CD14-positive monocyte (primary cell): ENCODE measurements at regions not wholly inside any gene's neighbourhood (a gene's known extent, or its start where the extent isn't known, plus 50 kb on each side); places are given as distances from the start of the nearest gene placed in this dataset.

Source experiments
- DNase-seq, 3 donors: peaks; one replicate each; pipeline ENCODE4 v3.0.0-alpha.2; 2011 to 2022
- H2AFZ ChIP-seq: 2 replicates; pipeline ENCODE4 v1.6.0; 2012; ENCODE audit warnings: mild to moderate bottlenecking, low read depth, low read length, inconsistent platforms; ENCODE audit not compliant: insufficient read depth, poor library complexity, severe bottlenecking
- H3K27ac ChIP-seq, 2 donors: 1 replicate in 1 of 2; 2 replicates in 1 of 2; pipeline ENCODE4 v1.5.1; 2012 to 2013; ENCODE audit warnings: low read length in 2 of 2, control low read depth in 1 of 2, inconsistent platforms in 1 of 2, low read depth in 1 of 2, mild to moderate bottlenecking in 1 of 2
- H3K27me3 ChIP-seq, 2 donors: one replicate each; pipeline versions ENCODE4 v1.6.0 to v1.6.1; 2011 to 2013; ENCODE audit warnings: low read length in 2 of 2; ENCODE audit not compliant: control insufficient read depth in 2 of 2, insufficient read depth in 2 of 2
- H3K36me3 ChIP-seq, 2 donors: replicated peaks in 1 of 2; 1 replicate in 1 of 2; 2 replicates in 1 of 2; pipeline versions ENCODE4 v1.5.1 to v1.6.1; 2012 to 2013; ENCODE audit warnings: low read length in 2 of 2, control low read depth in 1 of 2, inconsistent platforms in 1 of 2, mild to moderate bottlenecking in 1 of 2; ENCODE audit not compliant: insufficient read depth in 2 of 2, control insufficient read depth in 1 of 2
- H3K4me1 ChIP-seq, 2 donors: 1 replicate in 1 of 2; 2 replicates in 1 of 2; pipeline versions ENCODE4 v1.5.1 to v1.6.1; 2012 to 2013; ENCODE audit warnings: low read length in 2 of 2, control low read depth in 1 of 2, inconsistent platforms in 1 of 2, mild to moderate bottlenecking in 1 of 2, moderate library complexity in 1 of 2; ENCODE audit not compliant: insufficient read depth in 2 of 2, control insufficient read depth in 1 of 2
- H3K4me2 ChIP-seq: replicated peaks from 2 replicates; pipeline ENCODE3; 2012; ENCODE audit warnings: low read length, moderate library complexity, mild to moderate bottlenecking; ENCODE audit not compliant: poor library complexity, severe bottlenecking; ENCODE audit errors: extremely low read depth
- H3K4me3 ChIP-seq, 3 experiments: fragments of 200-600 bp in 1 of 3; sonication (generic) in 1 of 3; replicated peaks in 1 of 3; 1 replicate in 2 of 3; 2 replicates in 1 of 3; pipeline ENCODE4 v1.5.1; 2011 to 2013; ENCODE audit warnings: low read length in 3 of 3, mild to moderate bottlenecking in 3 of 3, control low read depth in 2 of 3, low read depth in 2 of 3, inconsistent platforms in 1 of 3, moderate library complexity in 1 of 3
- H3K79me2 ChIP-seq: 2 replicates; pipeline ENCODE4 v1.6.0; 2012; ENCODE audit warnings: mild to moderate bottlenecking, control low read depth, inconsistent platforms, low read length, moderate library complexity; ENCODE audit not compliant: insufficient read depth
- H3K9ac ChIP-seq: 2 replicates; pipeline ENCODE4 v1.6.0; 2017; ENCODE audit warnings: low read length, mild to moderate bottlenecking; ENCODE audit not compliant: insufficient read depth, poor library complexity, severe bottlenecking
- H3K9me3 ChIP-seq, 2 donors: replicated peaks in 1 of 2; 1 replicate in 1 of 2; 2 replicates in 1 of 2; pipeline versions ENCODE4 v1.5.1 to v1.6.1; 2012 to 2013; ENCODE audit warnings: low read length in 2 of 2, control low read depth in 1 of 2; ENCODE audit not compliant: control insufficient read depth in 1 of 2, insufficient read depth in 1 of 2
- H4K20me1 ChIP-seq: 2 replicates; pipeline ENCODE4 v1.6.0; 2012; ENCODE audit warnings: mild to moderate bottlenecking, low read length, control low read depth, moderate library complexity; ENCODE audit not compliant: insufficient read depth
- H3K27ac Mint-ChIP-seq, 7 donors: one replicate each; pipeline ENCODE4 v1.8.0; 2020; ENCODE audit warnings: mild to moderate bottlenecking in 7 of 7, mixed read lengths in 7 of 7, moderate library complexity in 6 of 7, inconsistent platforms in 2 of 7
- H3K27me3 Mint-ChIP-seq, 3 donors: one replicate each; pipeline ENCODE4 v1.8.0; 2021 to 2022; ENCODE audit warnings: low read depth in 3 of 3, mild to moderate bottlenecking in 3 of 3, mixed read lengths in 3 of 3, moderate library complexity in 3 of 3, inconsistent platforms in 1 of 3
- H3K36me3 Mint-ChIP-seq, 2 donors: one replicate each; pipeline ENCODE4 v1.8.0; 2020; ENCODE audit warnings: mixed read lengths in 2 of 2, inconsistent platforms in 1 of 2, mild to moderate bottlenecking in 1 of 2
- H3K4me1 Mint-ChIP-seq: one replicate; pipeline ENCODE4 v1.8.0; 2020; ENCODE audit warnings: mild to moderate bottlenecking, mixed read lengths
- H3K4me3 Mint-ChIP-seq, 2 donors: one replicate each; pipeline ENCODE4 v1.8.0; 2020; ENCODE audit warnings: mild to moderate bottlenecking in 2 of 2, mixed read lengths in 2 of 2, moderate library complexity in 1 of 2
- H3K9me3 Mint-ChIP-seq, 7 donors: one replicate each; pipeline ENCODE4 v1.8.0; 2020 to 2022; ENCODE audit warnings: mixed read lengths in 7 of 7, mild to moderate bottlenecking in 6 of 7, moderate library complexity in 6 of 7, inconsistent platforms in 2 of 7
- CTCF ChIP-seq: fragments of 200-600 bp; IDR thresholded peaks from one replicate; pipeline ENCODE4 v1.8.0; 2022; ENCODE audit warnings: antibody characterized with exemption, mild to moderate bottlenecking
- WGBS: methylation state at CpG from one replicate; pipeline ENCODE4 v1.1.5; 2013; ENCODE audit warnings: missing lambda C conversion rate; ENCODE audit not compliant: insufficient coverage; 5-methylcytosine and 5-hydroxymethylcytosine counted together
- intact Hi-C, 2 donors: fragments of 100-400 bp; cut with micrococcal nuclease; formaldehyde crosslinking; loops; one replicate each; pipeline versions ENCODE4 v1.15.0 to v1.15.1; 2023

GRCh38 chr5:175163586-175164275, 280.3 kb downstream of the DRD1 start:
- no peak overlapping the region for H3K27ac Mint-ChIP-seq
- H2AFZ ChIP-seq = no peak overlapping the region
- no peaks in the 10 kb centered on the region for H3K27me3 ChIP-seq
- intact Hi-C loops = no loop called here
- H3K4me1 ChIP-seq = no peaks in the 10 kb centered on the region
- H3K27ac ChIP-seq = no peak overlapping the region
- no peak overlapping the region for H3K9ac ChIP-seq
- no peaks in the 10 kb centered on the region for H3K79me2 ChIP-seq
- TF ChIP-seq CTCF = no peak
- no peak overlapping the region for H3K4me3 Mint-ChIP-seq
- H3K4me3 ChIP-seq = no peak overlapping the region
- H3K4me1 Mint-ChIP-seq = no peaks in the 10 kb centered on the region
- H3K36me3 Mint-ChIP-seq = no peaks in the 10 kb centered on the region
- H3K27me3 Mint-ChIP-seq = peaks cover 0 to 6% (median 1%) of the 10 kb centered on the region in 3 donors
- peaks cover 0 to 3% (median 0%) of the 10 kb centered on the region in 7 donors for H3K9me3 Mint-ChIP-seq
- H4K20me1 ChIP-seq = no peaks in the 10 kb centered on the region
- no peaks in the 10 kb centered on the region for H3K9me3 ChIP-seq
- H3K4me2 ChIP-seq = no peak overlapping the region
- H3K36me3 ChIP-seq = no peaks in the 10 kb centered on the region
- 90% methylated on average over 2 of the region's 10 CpGs for WGBS
- DNase-seq = no peak

GRCh38 chr5:175162036-175162435, 281.9 kb downstream of the DRD1 start:
- no peak for TF ChIP-seq CTCF
- Histone ChIP-seq H4K20me1 (no peaks in the 10 kb centered on the region), H3K4me2 (no peak overlapping the region), H3K4me1 (no peaks in the 10 kb centered on the region), H3K27me3 (no peaks in the 10 kb centered on the region), H3K27ac (no peak overlapping the region), H3K79me2 (no peaks in the 10 kb centered on the region), H3K9ac (no peak overlapping the region), H3K9me3 (no peaks in the 10 kb centered on the region), H2AFZ (no peak overlapping the region), H3K36me3 (no peaks in the 10 kb centered on the region), H3K4me3 (no peak overlapping the region)
- no peak overlapping the region for H3K27ac Mint-ChIP-seq
- H3K36me3 Mint-ChIP-seq = no peaks in the 10 kb centered on the region
- no peak for DNase-seq
- H3K4me3 Mint-ChIP-seq = no peak overlapping the region
- peaks cover 0 to 6% (median 3%) of the 10 kb centered on the region in 3 donors for H3K27me3 Mint-ChIP-seq
- peaks cover 0 to 3% (median 0%) of the 10 kb centered on the region in 7 donors for H3K9me3 Mint-ChIP-seq
- no peaks in the 10 kb centered on the region for H3K4me1 Mint-ChIP-seq
- 93% methylated on average over 3 of the region's 6 CpGs for WGBS
- intact Hi-C loops = no loop called here
